T follicular helper cell (primary cell): ENCODE measurements at regions not wholly inside any gene's neighbourhood (a gene's known extent, or its start where the extent isn't known, plus 50 kb on each side); places are given as distances from the start of the nearest gene placed in this dataset.

ENCODE experiments used
- DNase-seq: peaks from one replicate; pipeline ENCODE4 v3.0.0-alpha.2; 2020; ENCODE audit warnings: low read depth

GRCh38 chrX:51798701-51799100, 55.5 kb downstream of the GSPT2 start:
- no peak for DNase-seq

GRCh38 chrX:51802917-51803688, 59.9 kb downstream of the GSPT2 start:
- peak; percentile 25 for DNase-seq

GRCh38 chrX:51803833-51804232, 60.6 kb downstream of the GSPT2 start:
- DNase-seq, result no peak

GRCh38 chrX:51804741-51805140, 61.5 kb downstream of the GSPT2 start:
- no peak for DNase-seq

GRCh38 chrX:51813886-51814460, 70.7 kb downstream of the GSPT2 start:
- DNase-seq, result no peak

GRCh38 chrX:51824061-51824460, 69.4 kb upstream of the MAGED1 start:
- DNase-seq, result no peak

GRCh38 chrX:51825436-51825835, 68.0 kb upstream of the MAGED1 start:
- no peak for DNase-seq

GRCh38 chrX:51834076-51834475, 59.3 kb upstream of the MAGED1 start:
- no peak for DNase-seq

- no peak for DNase-seq
Measured at GRCh38 chrX:51836823-51837222, 56.6 kb upstream of the MAGED1 start.

- no peak for DNase-seq
Measured at GRCh38 chrX:51837451-51837850, 56.0 kb upstream of the MAGED1 start.

- no peak for DNase-seq
Measured at GRCh38 chrX:51837921-51838320, 55.5 kb upstream of the MAGED1 start.
